ENCODE measurements at regions not wholly inside any gene's neighbourhood (a gene's known extent, or its start where the extent isn't known, plus 50 kb on each side); places are given as distances from the start of the nearest gene placed in this dataset.

DNA sequence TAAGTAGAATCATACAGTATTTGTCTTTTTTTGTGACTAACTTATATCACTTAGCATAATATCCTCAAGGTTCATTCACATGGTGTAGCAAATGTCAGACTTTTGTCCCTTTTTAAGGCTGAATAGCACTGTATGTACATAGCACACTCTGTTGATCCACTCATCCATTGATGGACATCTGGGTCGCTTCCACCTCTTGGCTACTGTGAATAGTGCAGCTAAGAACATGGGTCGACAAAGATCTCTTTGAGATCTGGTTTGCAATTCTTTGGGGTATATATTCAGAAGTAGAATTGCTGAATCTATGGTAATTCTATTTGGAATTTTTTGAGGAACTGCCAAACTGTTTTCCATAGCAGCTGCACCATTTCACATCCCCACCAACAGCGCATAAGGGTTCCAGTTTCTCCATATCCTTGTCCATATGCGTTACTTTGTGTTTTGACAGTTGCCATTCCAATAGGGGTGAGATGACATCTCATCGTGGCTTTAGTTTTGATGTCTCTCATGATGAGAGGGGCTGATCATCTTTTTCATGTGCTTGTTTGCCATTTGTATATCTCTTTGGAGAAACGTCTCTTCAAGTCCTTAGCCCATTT, 73.9 kb downstream of the GLRX5 start:
- Histone ChIP-seq H3K27ac (replicated peaks in 1 of 4) (no peak overlapping the region), H3K4me1 (no peaks in the 10 kb centered on the region), H3K4me3 (no peak overlapping the region), H3K9me3 (peaks cover 0 to 5% (median 4%) of the 10 kb centered on the region in 4 donors), H3K27me3 (peaks cover 0 to 59% (median 0%) of the 10 kb centered on the region in 4 donors), H3K36me3 (no peaks in the 10 kb centered on the region)
- WGBS: 84% methylated on average over 6 of the region's 6 CpGs
- TF ChIP-seq, protein P1, sequence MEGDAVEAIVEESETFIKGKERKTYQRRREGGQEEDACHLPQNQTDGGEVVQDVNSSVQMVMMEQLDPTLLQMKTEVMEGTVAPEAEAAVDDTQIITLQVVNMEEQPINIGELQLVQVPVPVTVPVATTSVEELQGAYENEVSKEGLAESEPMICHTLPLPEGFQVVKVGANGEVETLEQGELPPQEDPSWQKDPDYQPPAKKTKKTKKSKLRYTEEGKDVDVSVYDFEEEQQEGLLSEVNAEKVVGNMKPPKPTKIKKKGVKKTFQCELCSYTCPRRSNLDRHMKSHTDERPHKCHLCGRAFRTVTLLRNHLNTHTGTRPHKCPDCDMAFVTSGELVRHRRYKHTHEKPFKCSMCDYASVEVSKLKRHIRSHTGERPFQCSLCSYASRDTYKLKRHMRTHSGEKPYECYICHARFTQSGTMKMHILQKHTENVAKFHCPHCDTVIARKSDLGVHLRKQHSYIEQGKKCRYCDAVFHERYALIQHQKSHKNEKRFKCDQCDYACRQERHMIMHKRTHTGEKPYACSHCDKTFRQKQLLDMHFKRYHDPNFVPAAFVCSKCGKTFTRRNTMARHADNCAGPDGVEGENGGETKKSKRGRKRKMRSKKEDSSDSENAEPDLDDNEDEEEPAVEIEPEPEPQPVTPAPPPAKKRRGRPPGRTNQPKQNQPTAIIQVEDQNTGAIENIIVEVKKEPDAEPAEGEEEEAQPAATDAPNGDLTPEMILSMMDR (IDR thresholded peaks at IDR 0.05): no peak
- TF ChIP-seq POLR2AphosphoS5 (IDR thresholded peaks at IDR 0.05) (no peak), POLR2A (IDR thresholded peaks at IDR 0.05; ENCODE audit: low read depth) (no peak), EP300 (IDR thresholded peaks at IDR 0.05) (no peak)
- intact Hi-C loops (cut with DNase I): no loop called here
- no peak for DNase-seq (ENCODE audit: extremely low spot score)

DNA sequence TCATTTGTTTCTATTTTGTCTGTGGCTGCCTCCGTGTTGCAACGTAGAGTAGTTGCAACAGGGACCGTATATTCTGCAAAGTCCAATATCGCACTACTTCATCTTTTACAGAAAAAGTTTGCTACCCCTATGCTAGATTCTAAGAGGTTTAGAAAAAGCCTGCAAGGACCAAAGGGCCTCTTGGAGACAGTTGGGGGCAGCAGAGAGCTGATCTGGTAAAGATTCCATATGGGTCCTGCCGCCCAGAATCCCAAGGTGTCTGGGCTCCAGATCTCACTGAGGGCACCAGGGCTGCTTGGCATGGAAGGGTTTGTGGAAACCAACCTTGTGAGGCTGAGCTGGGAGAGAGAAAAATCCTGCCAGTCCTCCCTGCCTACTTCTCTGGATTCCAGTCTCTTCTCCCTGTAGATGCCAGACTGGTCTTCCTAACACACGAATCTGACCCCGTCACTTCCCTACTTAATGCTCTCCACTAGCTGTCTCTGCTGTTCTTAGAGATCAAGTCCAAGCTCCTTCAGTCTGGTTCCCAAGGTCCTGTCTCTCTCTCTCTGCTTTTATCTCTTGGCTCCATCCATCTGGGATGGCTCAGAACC, 74.6 kb downstream of the GLRX5 start:
- Histone ChIP-seq H3K27me3 (peaks cover 0 to 58% (median 0%) of the 10 kb centered on the region in 4 donors), H3K9me3 (no peaks in the 10 kb centered on the region), H3K4me1 (no peaks in the 10 kb centered on the region), H3K36me3 (no peaks in the 10 kb centered on the region), H3K4me3 (no peak overlapping the region), H3K27ac (replicated peaks in 1 of 4) (no peak overlapping the region)
- intact Hi-C loops (cut with DNase I): no loop called here
- DNase-seq (ENCODE audit: extremely low spot score): no peak
- no peak for TF ChIP-seq EP300 (IDR thresholded peaks at IDR 0.05)
- TF ChIP-seq, protein P1 (IDR thresholded peaks at IDR 0.05): peak in 1 of 3 experiments; percentile 15
- WGBS: 49% methylated on average over 7 of the region's 7 CpGs

DNA sequence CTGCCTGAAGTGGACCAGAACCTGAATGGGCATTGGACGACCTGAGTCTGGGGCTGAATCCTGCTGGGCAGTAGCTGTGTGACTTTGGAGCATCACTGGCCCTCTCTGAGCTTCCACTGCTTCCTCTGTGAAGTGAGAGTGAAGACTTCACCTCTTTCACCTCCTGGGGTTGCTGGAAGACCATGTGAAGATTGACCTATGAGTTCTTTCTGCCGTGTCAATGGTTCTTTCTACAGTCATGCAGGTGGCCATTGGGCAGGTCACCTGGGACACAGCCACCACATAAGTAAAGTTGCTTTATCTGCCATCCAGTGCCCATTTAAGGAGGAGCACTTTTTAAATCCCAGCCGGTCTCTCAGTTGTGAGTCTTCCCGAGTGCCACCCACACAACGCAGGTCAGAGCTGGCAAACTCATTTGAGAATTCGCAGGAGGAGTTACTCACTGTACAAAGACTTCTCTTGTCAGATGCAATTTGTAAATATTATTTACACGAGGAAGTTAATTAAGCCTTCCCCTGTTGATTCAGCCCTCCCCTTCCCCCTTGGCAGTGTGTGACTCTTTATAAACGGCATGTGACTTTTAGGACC, 74.8 kb upstream of the TCL1B start:
- intact Hi-C loops (cut with DNase I): no loop called here
- Histone ChIP-seq H3K36me3 (no peaks in the 10 kb centered on the region), H3K4me1 (no peaks in the 10 kb centered on the region), H3K27me3 (peaks cover 0 to 45% (median 0%) of the 10 kb centered on the region in 4 donors), H3K4me3 (no peak overlapping the region), H3K27ac (replicated peaks in 1 of 4) (no peak overlapping the region), H3K9me3 (no peaks in the 10 kb centered on the region)
- TF ChIP-seq, protein P1 (IDR thresholded peaks at IDR 0.05): no peak
- TF ChIP-seq POLR2A (IDR thresholded peaks at IDR 0.05; ENCODE audit: low read depth) (no peak), EP300 (IDR thresholded peaks at IDR 0.05) (no peak), POLR2AphosphoS5 (IDR thresholded peaks at IDR 0.05) (no peak)
- 75% methylated on average over 8 of the region's 8 CpGs for WGBS
- no peak for DNase-seq (ENCODE audit: extremely low spot score)

DNA sequence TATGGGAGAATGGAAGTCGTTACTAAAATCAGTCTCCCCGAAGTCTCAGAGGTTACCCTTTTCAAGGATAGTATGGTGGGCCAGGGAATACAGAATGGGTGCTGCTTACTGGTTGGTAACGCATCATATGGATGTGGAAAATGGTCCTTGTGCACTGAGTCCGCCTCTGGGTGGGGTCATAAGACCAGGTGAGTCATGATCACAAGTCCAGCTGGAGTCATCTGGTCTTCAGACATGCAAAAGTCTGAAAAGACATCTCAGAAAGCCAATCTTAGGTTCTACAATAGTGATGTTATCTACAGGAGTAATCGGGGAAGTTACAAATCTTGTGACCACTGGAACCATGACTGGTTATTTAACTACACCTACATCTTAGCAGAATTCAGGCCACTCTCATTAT, 71.9 kb upstream of the TCL1B start:
- H3K9me3 ChIP-seq: no peaks in the 10 kb centered on the region
- no peak for DNase-seq (ENCODE audit: extremely low spot score)
- intact Hi-C loops (cut with DNase I): no loop called here
- TF ChIP-seq, protein P1 (IDR thresholded peaks at IDR 0.05): no peak
- TF ChIP-seq EP300 (IDR thresholded peaks at IDR 0.05) (no peak), POLR2AphosphoS5 (IDR thresholded peaks at IDR 0.05) (no peak), POLR2A (IDR thresholded peaks at IDR 0.05; ENCODE audit: low read depth) (no peak)
- no peak overlapping the region for H3K4me3 ChIP-seq
- H3K36me3 ChIP-seq: no peaks in the 10 kb centered on the region
- no peaks in the 10 kb centered on the region for H3K4me1 ChIP-seq
- no peak overlapping the region for H3K27ac ChIP-seq (replicated peaks in 1 of 4)
- H3K27me3 ChIP-seq: peaks cover 0 to 29% (median 0%) of the 10 kb centered on the region in 4 donors
- WGBS: 66% methylated on average over 5 of the region's 5 CpGs
